RPMI7951 (cell line): ENCODE measurements at regions not wholly inside any gene's neighbourhood (a gene's known extent, or its start where the extent isn't known, plus 50 kb on each side); places are given as distances from the start of the nearest gene placed in this dataset.
A peak's percentile ranks its signal among the peaks of the same experiment; 100 is the strongest.

ENCODE experiments used
- DNase-seq: peaks from one replicate; pipeline ENCODE4 v3.0.0-alpha.2; 2012; ENCODE audit warnings: low read depth

DNA sequence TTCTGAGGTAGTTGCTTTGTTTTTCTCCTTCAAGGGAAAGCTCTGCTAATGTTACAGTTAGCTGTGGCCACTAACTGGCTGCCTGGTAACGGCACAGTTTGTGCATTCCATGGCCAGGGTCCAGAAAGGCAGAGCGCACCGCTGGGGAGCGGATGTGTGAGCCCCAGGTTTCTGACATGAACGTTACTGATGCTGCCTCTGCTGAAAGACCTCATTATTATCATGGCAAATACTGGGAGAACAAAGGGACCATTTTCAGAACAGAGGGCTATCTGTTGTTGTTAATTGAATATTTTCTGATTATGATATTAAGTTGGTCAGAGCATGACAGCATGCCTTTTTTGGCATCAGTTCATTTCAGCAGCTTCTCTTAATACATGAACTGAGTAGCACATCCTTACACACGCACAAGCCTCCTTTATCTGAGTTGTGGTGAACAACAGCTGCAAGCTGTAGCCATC is 134.1 kb downstream of the NUDT12 start:
- DNase-seq: peak; percentile 83

DNA sequence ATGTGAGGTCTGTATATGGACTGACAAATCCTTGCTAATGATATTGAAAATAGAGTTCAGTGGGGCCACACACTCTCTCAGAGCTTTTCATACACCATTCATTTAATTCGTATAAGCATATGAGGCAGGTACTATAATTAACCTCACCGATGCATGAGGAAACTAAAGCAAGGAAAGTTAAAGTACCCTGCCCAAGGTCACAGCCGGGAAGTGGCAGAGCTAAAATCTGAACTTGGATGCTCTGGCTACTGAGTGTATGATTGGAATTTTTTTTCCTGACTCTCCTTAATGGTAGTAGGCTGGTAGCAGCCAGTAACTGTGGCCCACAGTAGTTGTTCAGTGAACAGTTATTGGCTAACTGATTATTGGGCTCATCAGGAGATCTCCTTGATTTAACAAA is 135.3 kb downstream of the NUDT12 start:
- no peak for DNase-seq

DNA sequence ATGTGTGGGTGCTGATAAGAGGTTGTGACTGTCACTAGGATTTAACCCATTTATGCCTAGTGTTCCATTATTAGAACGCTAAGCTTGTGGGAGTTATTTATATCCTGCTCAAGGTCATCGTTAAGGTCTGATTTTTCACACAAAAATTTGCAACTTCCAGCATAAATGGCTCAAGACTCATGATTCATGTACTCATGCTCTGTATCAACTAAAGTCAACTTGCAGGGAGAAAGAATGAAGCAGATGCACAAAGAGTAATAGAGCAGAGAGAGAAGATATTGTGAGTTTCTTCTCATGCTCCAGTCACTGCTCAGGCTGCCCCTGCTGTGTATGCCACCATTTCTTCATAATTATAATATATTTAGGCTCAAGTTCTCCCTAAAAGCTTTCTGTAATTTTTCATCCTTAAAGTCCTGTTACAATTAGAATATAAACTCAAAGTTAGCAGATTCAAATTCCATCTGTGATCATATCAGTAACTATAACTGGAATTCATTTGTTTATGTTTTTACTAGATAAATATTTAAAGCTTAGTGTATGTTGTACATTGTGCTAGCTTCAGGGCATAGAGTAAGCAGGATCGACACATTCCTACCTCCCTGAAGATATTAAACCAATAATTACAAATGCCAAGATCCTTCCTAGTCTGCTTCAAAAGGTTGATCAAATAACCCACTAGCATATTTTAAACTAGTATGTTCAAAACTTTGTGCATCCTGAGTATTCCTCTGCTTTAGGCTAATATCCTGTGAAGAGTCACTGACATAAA is 136.7 kb downstream of the NUDT12 start:
- DNase-seq: no peak

DNA sequence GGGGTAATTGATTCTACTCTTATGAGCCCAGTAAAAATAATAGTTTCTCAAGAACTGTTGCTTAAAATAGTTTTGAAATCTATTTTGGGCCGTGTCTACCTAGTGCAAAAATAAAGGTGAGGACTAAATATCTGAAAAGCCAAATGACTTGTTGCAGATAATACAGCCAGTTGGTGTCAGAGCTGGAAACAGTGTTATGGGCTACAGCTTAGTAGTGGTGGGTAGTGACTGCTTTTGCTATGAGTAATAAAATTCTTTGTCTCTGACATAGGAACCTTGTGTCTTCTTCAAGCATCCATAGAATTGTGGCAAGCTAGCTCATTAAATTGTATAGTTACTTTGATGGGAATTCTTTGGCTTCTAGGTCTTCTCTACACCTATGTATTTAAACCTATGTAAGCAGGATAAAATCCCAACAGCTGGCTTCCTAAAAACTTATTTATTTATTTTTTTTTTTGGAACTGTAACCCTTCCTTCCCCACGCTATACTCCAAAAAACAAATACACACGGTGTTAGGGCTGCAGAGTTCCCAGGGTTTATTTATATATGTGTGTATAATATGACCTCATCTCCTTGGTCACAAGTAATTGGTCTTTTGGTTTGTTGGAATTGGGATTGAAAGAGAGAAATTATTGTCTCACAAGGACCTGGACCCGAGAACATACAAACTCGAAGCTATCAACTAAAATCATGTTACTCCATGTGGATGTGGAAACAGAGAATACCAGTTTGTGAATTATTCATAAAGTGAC is 138.0 kb downstream of the NUDT12 start:
- peak; percentile 66 for DNase-seq

DNA sequence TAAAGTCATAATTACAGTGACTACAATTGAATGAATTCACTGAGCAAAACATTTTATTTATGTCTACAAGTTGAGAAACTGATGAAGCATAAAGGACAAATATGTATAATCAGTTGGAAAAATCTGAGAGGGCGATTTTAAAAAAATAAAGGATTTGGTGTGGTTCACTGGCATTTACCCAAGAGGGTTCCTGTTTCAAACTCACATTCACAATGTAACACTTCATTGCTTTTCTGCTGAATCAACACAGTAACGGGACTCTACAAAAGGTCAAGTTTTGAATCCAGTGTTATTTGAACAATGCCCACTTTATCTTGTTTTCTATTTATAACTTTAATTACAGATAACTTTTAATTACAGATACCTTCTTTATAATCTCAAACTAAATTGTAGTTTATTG is 138.6 kb downstream of the NUDT12 start:
- peak; percentile 40 for DNase-seq

DNA sequence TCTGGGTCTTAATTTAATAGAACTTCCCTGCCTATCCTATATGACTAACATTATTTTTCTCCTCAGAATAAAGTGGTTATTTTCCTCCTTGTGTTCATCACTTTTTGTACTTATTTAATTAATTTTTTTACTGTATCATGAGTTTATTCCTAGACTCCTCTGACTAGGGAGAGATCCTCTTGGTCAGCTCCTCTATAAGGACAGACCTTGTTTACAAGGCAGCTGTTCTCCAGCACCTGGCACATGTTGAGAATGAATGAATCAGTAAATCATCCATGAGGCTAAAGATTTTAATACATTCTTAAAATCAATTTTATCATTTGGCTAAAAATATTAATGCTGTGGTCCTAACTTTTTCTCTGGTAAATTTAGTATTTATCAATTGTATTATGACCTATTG is 139.8 kb downstream of the NUDT12 start:
- DNase-seq: no peak

DNA sequence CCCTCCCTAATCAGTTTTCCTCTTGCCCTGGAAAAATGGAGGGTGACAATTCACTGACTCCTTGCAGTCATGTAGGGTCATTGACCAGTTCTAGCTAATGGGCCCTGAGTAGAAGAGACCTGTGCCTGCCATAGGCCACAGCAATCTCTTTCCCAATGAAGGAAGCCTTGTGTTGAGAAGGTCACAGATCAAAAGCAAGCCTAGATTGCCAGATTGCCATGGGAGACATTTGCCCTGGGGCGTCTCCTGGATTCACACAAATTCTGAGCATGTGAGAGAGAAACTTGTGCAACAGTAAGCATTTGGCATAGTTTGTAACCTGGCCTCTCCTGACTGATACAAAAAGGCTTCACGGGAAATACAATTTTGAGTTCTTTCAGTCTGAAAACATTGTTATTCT is 148.0 kb downstream of the NUDT12 start:
- peak; percentile 66 for DNase-seq

DNA sequence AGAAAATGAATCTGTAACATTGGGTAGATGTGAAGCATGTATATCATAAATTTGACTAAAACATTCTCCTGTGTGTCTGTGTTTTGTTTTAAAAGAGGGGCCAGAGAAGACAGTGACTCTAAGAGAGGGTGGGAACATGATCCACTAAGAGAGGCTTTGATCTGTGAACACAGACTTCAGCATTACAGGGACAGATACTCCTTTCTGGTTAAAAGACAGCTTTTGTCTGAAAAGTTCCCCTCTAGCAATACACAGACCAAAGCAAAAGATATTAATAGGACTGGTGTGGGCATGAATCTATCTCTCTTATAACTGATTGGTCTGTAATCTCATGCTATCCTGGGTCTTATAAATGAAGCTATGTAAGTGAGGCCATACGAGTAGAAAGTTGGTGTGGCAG is 150.9 kb downstream of the NUDT12 start:
- peak; percentile 41 for DNase-seq

DNA sequence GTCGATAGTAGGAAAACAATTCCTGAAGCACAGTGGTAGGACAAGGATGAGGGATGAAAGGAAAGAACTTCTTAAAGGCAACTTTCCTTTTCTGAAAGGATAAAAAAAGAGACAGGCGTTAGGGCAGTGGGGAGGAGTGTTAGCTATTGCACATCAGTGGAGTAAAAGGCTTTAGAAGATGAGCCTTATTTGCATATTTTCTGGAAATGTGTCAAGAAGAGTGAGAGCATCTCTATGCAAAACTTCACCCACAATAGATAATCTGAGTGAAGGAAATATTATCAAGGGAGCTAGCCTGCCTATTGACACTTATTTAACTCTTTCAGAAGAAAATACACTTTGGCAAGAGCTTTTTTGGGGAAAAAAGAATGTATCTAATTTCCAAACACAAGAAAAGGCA is 151.6 kb downstream of the MACIR start:
- DNase-seq: no peak

DNA sequence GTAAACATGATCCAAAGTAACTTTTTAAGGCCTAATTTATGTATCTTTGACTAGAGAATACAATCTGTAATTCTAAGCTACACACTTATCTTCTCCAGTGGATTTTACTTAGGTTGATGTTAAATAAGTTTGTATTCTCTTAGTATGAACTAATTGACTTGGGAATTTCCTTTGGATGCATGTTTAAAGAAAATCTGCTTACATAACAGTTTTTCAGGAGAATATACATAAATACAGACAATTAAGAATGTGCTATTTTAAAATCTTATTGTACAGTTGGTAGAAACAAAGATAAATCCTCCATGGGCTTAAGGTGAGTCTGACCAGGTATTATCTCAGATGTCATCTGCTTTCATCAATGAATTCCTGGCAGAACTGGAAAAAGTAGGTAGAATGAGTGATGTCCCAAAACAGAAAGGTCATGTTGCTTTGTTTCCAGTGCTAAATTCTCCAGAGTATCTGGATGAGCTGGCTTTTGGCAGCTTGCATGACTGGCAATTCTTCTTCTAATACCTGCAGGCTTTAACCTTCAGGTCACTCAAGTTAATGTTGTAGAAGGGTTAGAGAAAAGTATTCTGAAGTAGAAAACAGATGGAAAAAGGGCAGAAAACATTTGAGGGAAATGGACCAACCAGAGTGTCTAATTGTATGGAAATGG is 150.6 kb downstream of the MACIR start:
- no peak for DNase-seq

DNA sequence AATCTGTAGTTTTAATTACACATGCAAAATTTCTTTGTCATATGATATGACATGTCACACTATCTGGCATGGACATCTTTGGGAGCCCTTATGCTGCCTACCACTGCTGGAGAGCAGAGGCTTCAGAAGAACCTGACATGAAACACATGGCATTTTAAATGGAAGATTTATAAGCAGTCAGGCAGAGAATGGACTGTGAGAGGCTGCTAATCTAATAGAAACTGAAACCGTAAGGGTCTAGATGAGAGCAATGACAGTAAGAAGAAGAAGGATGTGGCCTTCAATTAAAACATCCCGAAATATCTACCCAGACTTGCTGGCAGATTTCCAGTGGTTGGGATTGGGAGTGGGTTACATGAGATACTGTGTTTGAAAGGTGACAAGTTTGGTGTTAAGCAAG is 149.8 kb downstream of the MACIR start:
- DNase-seq: no peak

DNA sequence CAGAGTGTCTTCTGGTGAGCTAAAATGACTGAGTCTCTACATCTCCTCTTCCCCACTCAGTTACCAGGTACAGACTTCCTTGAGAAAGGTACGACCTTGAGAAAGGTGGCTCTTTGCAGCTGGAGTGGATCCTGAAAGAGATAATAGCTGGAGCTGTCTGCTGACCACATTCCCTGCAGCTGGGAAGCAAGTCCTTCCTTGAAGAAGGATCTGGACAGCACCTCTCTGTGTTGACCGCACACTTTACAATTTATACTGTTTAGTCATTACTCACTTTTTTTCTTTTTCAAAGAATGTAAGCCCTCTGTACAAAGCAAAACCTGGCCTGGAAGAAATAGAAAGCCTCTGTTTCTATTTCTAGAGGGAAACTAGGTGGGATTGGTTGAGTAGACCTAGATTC is 148.8 kb downstream of the MACIR start:
- DNase-seq: no peak

DNA sequence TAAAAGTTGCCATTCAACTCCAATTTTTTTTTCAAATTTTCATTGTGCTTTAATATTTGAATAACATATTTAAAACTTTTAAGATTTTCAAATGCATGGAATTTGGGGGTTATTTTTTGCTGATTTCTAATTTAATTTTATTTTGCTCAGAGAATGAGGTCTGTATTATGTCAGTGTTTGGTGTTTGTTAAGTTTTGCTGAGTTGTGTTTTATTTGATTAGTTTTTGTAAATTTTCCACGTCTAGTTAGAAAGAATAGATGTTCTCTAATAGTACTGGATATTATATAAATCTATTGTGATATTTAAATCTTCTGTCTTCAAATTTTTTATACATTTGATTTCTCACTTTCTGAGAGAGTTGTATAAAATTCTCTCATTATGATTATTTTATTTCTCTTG is 145.9 kb downstream of the MACIR start:
- no peak for DNase-seq

DNA sequence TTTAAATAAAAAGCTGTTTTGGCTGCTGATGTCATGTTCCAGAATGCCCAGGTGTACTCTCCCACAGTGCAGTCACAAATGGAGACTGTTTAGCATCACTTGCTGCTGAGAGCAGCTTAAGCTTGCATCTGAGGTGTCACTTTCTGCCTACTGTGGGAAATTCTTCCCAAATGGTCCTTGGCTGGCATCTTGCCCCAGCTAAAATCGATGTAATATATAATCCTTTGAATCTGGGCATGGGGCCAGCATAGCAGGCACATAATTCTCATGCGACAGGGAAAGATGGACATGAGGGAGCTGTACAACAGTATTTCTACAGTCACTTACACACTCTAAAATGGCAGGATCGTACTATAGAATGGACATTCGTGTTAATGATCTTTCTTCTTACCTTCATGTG is 144.3 kb downstream of the MACIR start:
- no peak for DNase-seq

DNA sequence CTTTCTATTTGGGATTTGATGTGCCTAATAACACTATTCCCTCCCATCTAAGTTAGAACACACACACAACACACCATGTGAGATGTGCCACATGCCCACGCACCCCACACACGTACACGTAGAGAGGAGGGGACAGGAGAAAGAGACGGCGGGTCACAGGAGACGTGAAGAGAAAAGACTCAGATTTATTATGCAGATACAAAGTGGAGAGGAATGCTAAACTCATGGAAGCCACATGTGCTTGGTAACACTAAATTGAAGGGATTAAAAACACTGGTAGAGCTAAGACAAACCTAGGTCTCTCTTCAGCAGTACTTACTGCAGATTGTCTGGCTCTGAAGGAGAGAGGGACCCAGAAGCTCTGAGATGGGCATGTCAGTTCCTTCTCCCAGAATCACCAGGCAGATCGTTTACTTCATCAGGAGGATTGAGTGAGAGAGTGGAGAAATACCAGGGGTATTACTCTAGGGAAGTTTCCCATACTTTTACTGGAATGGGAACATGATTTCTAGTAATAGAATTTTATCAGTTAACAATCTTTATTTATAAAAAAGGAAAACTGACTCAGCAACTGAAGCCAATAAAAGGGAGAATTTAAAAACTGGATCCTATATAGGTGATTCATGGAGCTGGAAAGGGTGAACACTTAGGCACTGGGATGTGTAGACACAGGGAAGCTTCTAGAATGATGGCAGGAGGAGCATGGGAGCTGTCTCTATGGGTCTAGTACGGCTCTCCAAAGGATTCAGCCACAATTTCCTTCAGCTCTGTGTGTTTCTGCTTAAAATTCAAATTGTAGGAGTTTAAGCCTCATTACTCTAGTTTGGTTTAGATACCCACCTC is 139.4 kb downstream of the MACIR start:
- DNase-seq: no peak

DNA sequence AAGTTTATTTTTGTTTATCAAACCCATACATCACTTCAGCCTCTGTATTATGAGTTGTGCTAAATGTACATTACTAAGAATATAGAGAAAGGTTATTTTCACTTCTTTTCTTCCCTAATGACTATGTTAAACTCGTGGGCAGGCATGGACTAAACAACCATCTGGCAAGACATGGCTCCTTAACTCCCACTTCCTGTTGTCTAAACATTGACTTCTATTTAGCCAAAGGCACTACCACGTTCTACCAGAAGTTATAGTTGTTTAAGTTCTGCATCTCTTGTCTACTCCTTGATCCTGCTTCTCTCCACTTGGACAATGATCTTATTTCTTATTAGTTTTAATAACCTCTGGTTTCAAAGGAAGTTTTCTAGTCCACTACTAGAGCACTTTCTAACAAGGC is 136.1 kb downstream of the MACIR start:
- DNase-seq: peak; percentile 57

DNA sequence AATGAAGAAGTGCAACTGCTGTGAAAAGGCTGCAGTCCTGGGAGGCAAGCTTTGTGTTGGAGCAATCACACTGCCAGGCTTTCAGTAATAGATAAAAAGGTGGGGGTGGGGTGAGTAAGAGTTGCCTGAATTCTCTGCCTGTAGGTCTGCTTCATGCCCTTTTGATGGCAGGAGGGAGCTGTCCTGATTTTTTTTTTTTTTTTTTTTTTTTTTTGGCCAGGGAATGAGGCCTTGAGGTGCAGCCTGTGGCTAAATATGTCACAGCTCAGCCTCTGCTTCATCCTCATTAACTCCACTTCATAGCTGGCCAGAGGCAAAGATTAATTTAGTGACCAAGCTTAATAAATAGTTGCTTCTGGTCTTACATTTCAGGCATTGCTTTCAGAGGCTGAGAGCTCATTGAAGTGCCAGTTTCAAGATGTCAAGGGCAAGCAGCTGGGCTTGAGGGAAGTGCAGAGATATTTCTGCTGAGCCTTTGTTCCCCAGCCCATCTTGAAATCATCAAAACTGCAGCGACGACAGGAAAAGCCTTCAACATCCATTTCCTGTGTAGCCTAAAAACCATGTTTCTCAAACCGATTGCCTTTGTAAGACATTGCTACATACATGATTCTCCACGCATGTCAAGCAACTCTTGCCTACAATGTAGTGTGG is 134.7 kb downstream of the MACIR start:
- peak; percentile 68 for DNase-seq

DNA sequence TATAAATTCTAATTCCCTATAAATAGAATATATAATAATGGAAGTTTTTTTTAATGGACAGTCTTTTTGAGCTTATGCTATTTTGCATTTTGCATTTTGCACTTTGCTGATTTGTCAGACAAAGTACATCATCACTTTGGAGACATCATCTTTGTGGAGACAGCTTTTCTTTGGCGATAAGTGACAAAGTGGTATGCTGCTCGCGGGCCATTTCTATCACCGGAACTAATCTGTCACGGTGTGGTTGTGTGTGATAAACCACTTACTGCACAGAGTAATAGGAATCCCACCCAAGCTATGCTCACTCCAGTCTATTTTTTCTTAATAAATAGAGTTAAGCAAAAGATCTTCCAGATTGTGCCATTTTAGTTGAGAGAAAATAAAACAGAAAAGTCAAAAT is 133.1 kb downstream of the MACIR start:
- DNase-seq: no peak

DNA sequence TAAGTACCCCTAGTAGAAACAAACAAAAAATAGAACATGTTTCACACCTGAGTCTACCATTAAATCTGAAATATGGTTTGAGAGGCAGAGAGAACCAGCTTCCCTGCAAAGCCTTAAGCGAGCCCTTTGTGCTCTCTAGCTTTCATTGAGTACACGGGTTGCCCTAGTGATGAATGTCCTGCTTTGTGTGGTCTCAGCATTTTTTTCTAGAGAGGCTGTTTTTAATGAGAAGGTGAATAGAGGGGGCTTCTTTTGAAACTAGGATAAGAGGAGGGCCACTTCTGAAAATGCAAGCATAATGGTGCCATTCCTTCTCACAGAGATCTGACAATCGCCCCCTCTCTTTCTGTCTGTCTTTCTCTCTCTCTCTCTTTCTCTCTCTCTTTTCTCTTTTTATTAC is 131.3 kb downstream of the MACIR start:
- no peak for DNase-seq

DNA sequence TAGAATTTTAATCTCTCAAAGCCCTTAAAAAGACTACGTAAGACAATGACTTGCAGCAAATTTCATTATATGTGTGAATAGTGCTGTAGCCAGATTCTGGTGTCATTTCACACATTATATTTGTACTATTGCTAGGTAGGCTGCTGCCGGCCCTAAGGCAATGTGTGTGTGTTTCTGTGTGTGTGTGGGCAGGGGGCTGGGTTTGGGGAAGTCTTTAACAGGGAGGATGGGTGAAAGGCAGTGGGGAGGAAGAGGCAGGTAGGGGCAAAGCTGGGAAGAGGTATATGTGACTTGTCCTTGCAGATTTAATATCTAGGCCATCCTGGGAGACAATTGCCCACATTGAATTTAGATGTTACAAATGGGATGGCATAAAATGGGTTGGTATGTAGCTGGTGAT is 130.8 kb downstream of the MACIR start:
- DNase-seq: no peak

DNA sequence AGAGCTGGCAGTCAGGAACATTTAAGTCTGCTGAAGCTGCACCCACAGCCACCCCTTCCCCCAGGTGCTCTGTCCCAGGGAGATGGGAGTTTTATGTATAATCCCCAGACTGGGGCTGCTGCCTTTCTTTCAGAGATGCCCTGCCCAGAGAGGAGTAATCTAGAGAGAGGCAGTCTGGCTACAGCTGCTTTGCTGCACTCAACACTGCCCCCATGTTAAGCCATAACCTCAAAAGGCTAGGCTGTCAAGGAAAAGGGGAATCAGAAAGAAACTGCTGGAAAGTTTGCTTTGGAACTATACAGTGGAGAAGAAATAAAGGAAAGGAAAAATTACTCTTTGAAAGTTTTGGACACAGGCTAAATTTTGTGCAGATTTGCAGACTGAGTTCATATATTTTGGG is 127.2 kb downstream of the MACIR start:
- DNase-seq: no peak
